Tibial artery (tissue), 4 donors: ENCODE measurements at regions not wholly inside any gene's neighbourhood (a gene's known extent, or its start where the extent isn't known, plus 50 kb on each side); places are given as distances from the start of the nearest gene placed in this dataset.

Source experiments
- DNase-seq, 2 donors: peaks; one replicate each; pipeline ENCODE4 v3.0.0-alpha.2; 2019
- H3K27ac ChIP-seq, 2 donors: fragments of 200-600 bp; sonication (generic) in 1 of 2; 1 replicate in 1 of 2; 2 replicates in 1 of 2; pipeline ENCODE4 v1.5.1; 2018 to 2019; ENCODE audit warnings: mild to moderate bottlenecking in 1 of 2
- H3K27me3 ChIP-seq, 2 donors: fragments of 200-600 bp; sonication (generic) in 1 of 2; one replicate each; pipeline versions ENCODE4 v1.5.1 to v1.6.0; 2016 to 2019
- H3K36me3 ChIP-seq, 3 donors: fragments of 200-600 bp; sonication (generic) in 2 of 3; one replicate each; pipeline ENCODE4 v1.5.1; 2016 to 2019; ENCODE audit warnings: mild to moderate bottlenecking in 2 of 3
- H3K4me1 ChIP-seq, 4 donors: fragments of 200-600 bp; sonication (generic) in 2 of 4; 1 replicate in 3 of 4; 2 replicates in 1 of 4; pipeline ENCODE4 v1.5.1; 2016 to 2019
- H3K4me3 ChIP-seq, 2 donors: fragments of 200-600 bp; sonication (generic) in 1 of 2; 1 replicate in 1 of 2; 2 replicates in 1 of 2; pipeline ENCODE4 v1.5.1; 2018 to 2019; ENCODE audit warnings: mild to moderate bottlenecking in 2 of 2
- H3K9me3 ChIP-seq, 3 donors: fragments of 200-600 bp; sonication (generic) in 1 of 3; one replicate each; pipeline ENCODE4 v1.5.1; 2016 to 2019
- intact Hi-C: fragments of 100-400 bp; cut with DNase I; formaldehyde crosslinking; loops from one replicate; pipeline ENCODE4 v1.15.0; 2023; ENCODE audit warnings: low total_unique reads
- TF ChIP-seq, protein P1 (sequence below), 2 experiments: fragments of 200-600 bp in 1 of 2; fragments of 450-650 bp in 1 of 2; IDR thresholded peaks; one replicate each; pipeline ENCODE4 v1.5.1; 2017 to 2019; ENCODE audit warnings: antibody characterized with exemption in 2 of 2, mild to moderate bottlenecking in 1 of 2, moderate library complexity in 1 of 2

DNA sequence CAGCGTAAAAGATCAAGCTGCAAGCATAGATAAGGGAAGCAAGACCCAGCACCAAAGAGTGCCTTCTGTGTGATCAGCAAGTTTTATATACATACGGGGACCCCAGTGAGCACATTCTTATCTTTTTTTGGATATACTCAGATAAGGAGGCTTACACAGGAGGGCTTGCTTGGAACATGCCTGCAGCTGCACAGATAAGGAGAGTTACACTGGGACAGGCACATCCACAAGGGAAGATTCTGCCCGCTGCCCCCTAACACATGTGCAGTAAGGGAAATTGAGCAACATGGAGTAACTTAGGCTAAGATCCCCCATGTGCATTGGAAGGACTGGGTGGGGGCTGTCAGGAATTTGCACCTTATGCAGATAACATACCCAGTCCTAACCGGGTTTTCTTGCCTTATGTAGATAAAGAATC lies 1334.8 kb downstream of the MRPL39 start:
- Histone ChIP-seq H3K27ac (no peak overlapping the region), H3K36me3 (no peaks in the 10 kb centered on the region), H3K9me3 (no peaks in the 10 kb centered on the region), H3K27me3 (no peaks in the 10 kb centered on the region), H3K4me1 (no peaks in the 10 kb centered on the region), H3K4me3 (no peak overlapping the region)
- no peak for DNase-seq
- intact Hi-C loops = no loop called here
- TF ChIP-seq, protein P1, sequence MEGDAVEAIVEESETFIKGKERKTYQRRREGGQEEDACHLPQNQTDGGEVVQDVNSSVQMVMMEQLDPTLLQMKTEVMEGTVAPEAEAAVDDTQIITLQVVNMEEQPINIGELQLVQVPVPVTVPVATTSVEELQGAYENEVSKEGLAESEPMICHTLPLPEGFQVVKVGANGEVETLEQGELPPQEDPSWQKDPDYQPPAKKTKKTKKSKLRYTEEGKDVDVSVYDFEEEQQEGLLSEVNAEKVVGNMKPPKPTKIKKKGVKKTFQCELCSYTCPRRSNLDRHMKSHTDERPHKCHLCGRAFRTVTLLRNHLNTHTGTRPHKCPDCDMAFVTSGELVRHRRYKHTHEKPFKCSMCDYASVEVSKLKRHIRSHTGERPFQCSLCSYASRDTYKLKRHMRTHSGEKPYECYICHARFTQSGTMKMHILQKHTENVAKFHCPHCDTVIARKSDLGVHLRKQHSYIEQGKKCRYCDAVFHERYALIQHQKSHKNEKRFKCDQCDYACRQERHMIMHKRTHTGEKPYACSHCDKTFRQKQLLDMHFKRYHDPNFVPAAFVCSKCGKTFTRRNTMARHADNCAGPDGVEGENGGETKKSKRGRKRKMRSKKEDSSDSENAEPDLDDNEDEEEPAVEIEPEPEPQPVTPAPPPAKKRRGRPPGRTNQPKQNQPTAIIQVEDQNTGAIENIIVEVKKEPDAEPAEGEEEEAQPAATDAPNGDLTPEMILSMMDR (IDR thresholded peaks at IDR 0.05) = no peak

DNA sequence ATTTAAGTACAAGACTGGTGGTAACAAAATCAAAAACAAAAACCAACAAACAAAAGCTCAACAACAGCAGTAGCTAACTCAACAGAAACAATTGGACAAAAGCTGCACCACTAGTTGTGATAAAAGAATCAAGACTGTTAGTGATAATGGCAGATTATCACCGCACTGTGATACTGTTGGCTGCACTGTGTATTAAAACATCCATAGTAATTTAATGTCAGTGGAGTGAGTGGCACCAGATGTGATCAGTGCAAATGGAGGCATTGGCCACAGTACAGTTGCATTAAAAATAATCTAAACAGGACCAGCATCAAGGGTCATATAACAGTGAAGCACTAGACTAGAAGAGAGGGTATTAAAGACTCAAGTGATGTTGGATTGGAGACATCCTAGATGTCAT lies 1341.3 kb downstream of the MRPL39 start:
- H3K4me1 ChIP-seq = no peaks in the 10 kb centered on the region
- no peaks in the 10 kb centered on the region for H3K36me3 ChIP-seq
- no peaks in the 10 kb centered on the region for H3K27me3 ChIP-seq
- no peak overlapping the region for H3K27ac ChIP-seq
- TF ChIP-seq, protein P1 (IDR thresholded peaks at IDR 0.05) = no peak
- intact Hi-C loops = no loop called here
- DNase-seq = no peak
- H3K9me3 ChIP-seq = no peaks in the 10 kb centered on the region
- no peak overlapping the region for H3K4me3 ChIP-seq

DNA sequence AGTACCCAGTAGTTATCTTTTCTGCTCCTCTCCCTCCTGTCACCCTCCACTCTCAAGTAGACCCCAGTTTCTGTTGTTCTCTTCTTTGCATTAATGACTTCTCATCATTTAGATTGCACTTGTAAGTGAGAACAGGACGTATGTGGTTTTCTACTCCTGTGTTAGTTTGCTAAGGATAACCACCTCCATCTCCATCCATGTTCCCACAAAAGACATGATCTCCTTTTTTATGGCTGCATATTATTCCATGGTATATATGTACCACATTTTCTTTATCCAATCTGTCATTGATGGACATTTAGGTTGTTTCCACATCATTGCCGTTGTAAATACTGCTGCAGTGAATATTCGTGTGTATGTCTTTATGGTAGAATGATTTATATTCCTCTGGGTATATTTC lies 1346.5 kb downstream of the MRPL39 start:
- TF ChIP-seq, protein P1 (IDR thresholded peaks at IDR 0.05) = no peak
- Histone ChIP-seq H3K27me3 (no peaks in the 10 kb centered on the region), H3K9me3 (no peaks in the 10 kb centered on the region), H3K27ac (no peak overlapping the region), H3K4me1 (no peaks in the 10 kb centered on the region), H3K4me3 (no peak overlapping the region), H3K36me3 (no peaks in the 10 kb centered on the region)
- no peak for DNase-seq
- intact Hi-C loops = no loop called here

DNA sequence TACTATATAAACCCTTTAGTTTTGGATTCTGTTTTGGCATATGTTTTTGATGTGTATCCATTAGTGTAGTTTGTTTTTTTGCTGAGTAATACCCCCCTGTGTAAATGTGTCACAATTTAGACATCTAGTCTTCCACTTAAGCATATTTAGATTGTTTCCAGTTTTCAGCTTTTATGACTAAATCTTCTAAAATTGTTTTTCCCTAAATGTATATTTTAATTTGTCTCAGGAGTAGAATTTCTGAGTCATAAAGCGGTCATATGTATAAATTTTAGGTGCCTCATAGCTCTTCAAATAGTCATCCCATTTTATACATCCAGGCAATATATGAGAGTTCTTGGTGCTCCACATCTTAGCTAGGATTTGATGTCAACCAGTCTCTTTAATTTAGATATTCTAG lies 1348.0 kb downstream of the MRPL39 start:
- H3K27ac ChIP-seq = no peak overlapping the region
- no peaks in the 10 kb centered on the region for H3K36me3 ChIP-seq
- no peak overlapping the region for H3K4me3 ChIP-seq
- no peaks in the 10 kb centered on the region for H3K4me1 ChIP-seq
- TF ChIP-seq, protein P1 (IDR thresholded peaks at IDR 0.05) = no peak
- intact Hi-C loops = no loop called here
- no peaks in the 10 kb centered on the region for H3K9me3 ChIP-seq
- no peaks in the 10 kb centered on the region for H3K27me3 ChIP-seq
- no peak for DNase-seq

DNA sequence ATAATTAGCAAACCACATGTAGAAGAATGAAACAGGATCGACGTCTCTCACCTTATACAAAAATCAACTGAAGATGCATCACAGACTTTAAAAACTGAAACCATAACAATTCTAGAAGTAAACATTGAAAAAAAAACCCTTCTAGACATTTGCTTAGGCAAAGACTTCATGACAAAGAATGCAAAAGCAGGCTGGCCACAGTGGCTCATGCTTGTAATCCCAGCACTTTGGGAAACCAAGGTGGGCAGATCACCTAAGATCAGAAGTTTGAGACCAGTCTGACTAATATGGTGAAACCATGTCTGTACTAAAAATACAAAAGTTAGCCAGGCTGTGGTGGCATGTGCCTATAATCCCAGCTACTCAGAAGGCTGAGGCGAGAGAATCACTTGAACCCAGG lies 1351.7 kb downstream of the MRPL39 start:
- Histone ChIP-seq H3K27ac (no peak overlapping the region), H3K36me3 (no peaks in the 10 kb centered on the region), H3K27me3 (no peaks in the 10 kb centered on the region), H3K9me3 (no peaks in the 10 kb centered on the region), H3K4me3 (no peak overlapping the region), H3K4me1 (no peaks in the 10 kb centered on the region)
- intact Hi-C loops = no loop called here
- TF ChIP-seq, protein P1 (IDR thresholded peaks at IDR 0.05) = no peak
- no peak for DNase-seq

DNA sequence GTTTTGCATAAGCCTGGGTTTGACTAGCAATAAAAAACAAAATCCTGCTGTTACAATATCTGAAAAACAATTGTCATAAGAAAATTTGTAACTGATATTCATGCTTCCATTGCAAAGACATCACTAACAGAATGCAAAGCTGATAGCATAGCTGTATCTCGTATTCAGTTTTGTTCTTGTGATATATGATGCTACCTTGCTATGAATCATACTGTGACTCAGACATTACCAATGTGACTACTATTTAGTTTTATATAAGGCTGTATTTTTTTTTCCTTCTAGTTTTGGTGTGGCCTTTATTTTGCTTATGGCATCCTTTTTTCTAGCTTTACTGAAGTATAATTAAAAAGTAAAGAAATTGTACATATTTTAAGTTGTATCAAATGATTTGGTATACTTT lies 1381.8 kb downstream of the MRPL39 start:
- no peaks in the 10 kb centered on the region for H3K36me3 ChIP-seq
- no peaks in the 10 kb centered on the region for H3K9me3 ChIP-seq
- no peak overlapping the region for H3K27ac ChIP-seq
- H3K4me1 ChIP-seq = no peaks in the 10 kb centered on the region
- TF ChIP-seq, protein P1 (IDR thresholded peaks at IDR 0.05) = no peak
- H3K4me3 ChIP-seq = no peak overlapping the region
- DNase-seq = no peak
- intact Hi-C loops = no loop called here
- H3K27me3 ChIP-seq = no peaks in the 10 kb centered on the region
